Esophagus squamous epithelium (tissue), 5 donors: ENCODE measurements at regions not wholly inside any gene's neighbourhood (a gene's known extent, or its start where the extent isn't known, plus 50 kb on each side); places are given as distances from the start of the nearest gene placed in this dataset.

Experiments used
- DNase-seq: peaks from one replicate; lab custom pipeline; 2025; lab: John Stamatoyannopoulos, UW
- H3K27ac ChIP-seq, 4 donors: fragments of 200-600 bp; sonication (generic); one replicate each; pipeline ENCODE4 v1.5.1; 2016 to 2019; ENCODE audit warnings: mild to moderate bottlenecking in 1 of 4
- H3K27me3 ChIP-seq, 4 donors: fragments of 200-600 bp; sonication (generic); 1 replicate in 3 of 4; 2 replicates in 1 of 4; pipeline versions ENCODE4 v1.5.1 to v1.6.0; 2017 to 2021; ENCODE audit warnings: antibody characterized with exemption in 1 of 4
- H3K36me3 ChIP-seq, 3 donors: fragments of 200-600 bp; sonication (generic); one replicate each; pipeline ENCODE4 v1.5.1; 2016 to 2019
- H3K4me1 ChIP-seq, 3 donors: fragments of 200-600 bp; sonication (generic); one replicate each; pipeline ENCODE4 v1.5.1; 2017 to 2019
- H3K4me3 ChIP-seq, 4 donors: fragments of 200-600 bp; sonication (generic); 1 replicate in 3 of 4; 2 replicates in 1 of 4; pipeline ENCODE4 v1.5.1; 2016 to 2019; ENCODE audit warnings: mild to moderate bottlenecking in 2 of 4, moderate library complexity in 1 of 4
- H3K9me3 ChIP-seq, 3 donors: fragments of 200-600 bp; sonication (generic); one replicate each; pipeline ENCODE4 v1.5.1; 2016 to 2019
- POLR2A ChIP-seq, 4 donors: fragments of 450-650 bp; IDR thresholded peaks; one replicate each; pipeline ENCODE4 v1.6.1; 2017; ENCODE audit warnings: antibody characterized with exemption in 4 of 4, mild to moderate bottlenecking in 4 of 4, moderate library complexity in 3 of 4
- WGBS, 2 donors: methylation state at CpG; one replicate each; pipeline ENCODE4 v1.1.5; 2018; 5-methylcytosine and 5-hydroxymethylcytosine counted together
- intact Hi-C: fragments of 100-400 bp; cut with DNase I; formaldehyde crosslinking; loops from one replicate; pipeline ENCODE4 v1.15.0; 2022
- TF ChIP-seq, protein P1 (sequence below), 6 experiments: fragments of 450-650 bp in 4 of 6; fragments of 200-600 bp in 2 of 6; sonication (generic) in 2 of 6; IDR thresholded peaks; one replicate each; pipeline ENCODE4 v1.5.1; 2016 to 2019; ENCODE audit warnings: antibody characterized with exemption in 6 of 6, mild to moderate bottlenecking in 4 of 6, moderate library complexity in 4 of 6
- donor health status: DM: yes; HTN: yes; CAD: no.

DNA sequence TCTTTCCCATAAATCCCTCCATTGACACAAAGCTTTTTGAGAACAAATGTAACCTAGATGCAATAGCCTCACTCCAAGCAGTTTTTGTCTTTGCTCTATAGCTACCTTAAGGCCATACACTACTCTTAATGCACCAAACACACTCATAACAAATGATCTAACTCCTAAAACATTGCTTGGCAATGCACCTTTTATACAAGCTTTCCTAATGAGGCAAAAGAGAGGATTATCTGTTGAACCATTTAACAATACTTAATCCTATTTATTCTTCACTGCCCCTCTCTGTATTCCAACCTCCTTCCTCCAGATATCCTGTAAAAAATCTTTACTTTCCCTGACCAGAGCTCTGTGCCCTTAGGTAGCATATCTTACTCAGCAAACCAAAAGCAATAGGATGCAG lies 558.1 kb upstream of the MDFIC2 start:
- H3K36me3 ChIP-seq = no peaks in the 10 kb centered on the region
- TF ChIP-seq POLR2A (IDR thresholded peaks at IDR 0.05) = no peak
- TF ChIP-seq, protein P1, sequence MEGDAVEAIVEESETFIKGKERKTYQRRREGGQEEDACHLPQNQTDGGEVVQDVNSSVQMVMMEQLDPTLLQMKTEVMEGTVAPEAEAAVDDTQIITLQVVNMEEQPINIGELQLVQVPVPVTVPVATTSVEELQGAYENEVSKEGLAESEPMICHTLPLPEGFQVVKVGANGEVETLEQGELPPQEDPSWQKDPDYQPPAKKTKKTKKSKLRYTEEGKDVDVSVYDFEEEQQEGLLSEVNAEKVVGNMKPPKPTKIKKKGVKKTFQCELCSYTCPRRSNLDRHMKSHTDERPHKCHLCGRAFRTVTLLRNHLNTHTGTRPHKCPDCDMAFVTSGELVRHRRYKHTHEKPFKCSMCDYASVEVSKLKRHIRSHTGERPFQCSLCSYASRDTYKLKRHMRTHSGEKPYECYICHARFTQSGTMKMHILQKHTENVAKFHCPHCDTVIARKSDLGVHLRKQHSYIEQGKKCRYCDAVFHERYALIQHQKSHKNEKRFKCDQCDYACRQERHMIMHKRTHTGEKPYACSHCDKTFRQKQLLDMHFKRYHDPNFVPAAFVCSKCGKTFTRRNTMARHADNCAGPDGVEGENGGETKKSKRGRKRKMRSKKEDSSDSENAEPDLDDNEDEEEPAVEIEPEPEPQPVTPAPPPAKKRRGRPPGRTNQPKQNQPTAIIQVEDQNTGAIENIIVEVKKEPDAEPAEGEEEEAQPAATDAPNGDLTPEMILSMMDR (IDR thresholded peaks at IDR 0.05) = no peak
- intact Hi-C loops = no loop called here
- DNase-seq = no peak
- H3K4me3 ChIP-seq = no peak overlapping the region
- H3K4me1 ChIP-seq = no peaks in the 10 kb centered on the region
- no peaks in the 10 kb centered on the region for H3K27me3 ChIP-seq
- H3K9me3 ChIP-seq = peaks cover 0 to 10% (median 4%) of the 10 kb centered on the region in 3 donors
- H3K27ac ChIP-seq = no peak overlapping the region

DNA sequence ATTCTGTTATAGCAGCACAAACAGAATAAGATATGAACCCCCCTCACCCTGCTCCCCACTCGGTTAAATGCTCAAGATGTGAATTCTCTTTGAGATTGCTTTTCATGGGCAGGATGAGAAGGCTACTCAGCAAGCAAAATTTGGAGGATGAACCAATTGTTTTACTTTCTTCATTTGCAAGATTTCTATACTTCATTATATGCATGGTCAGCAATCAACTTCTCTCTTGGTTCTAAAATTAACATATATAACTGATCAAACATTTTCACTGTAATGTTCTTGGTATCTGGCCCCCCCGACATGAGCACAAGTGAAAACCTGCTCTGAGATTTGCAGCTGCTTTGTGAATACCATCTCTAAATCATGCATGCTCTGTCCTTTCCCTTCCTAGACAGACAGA lies 556.1 kb upstream of the MDFIC2 start:
- H3K4me3 ChIP-seq = no peak overlapping the region
- intact Hi-C loops = no loop called here

DNA sequence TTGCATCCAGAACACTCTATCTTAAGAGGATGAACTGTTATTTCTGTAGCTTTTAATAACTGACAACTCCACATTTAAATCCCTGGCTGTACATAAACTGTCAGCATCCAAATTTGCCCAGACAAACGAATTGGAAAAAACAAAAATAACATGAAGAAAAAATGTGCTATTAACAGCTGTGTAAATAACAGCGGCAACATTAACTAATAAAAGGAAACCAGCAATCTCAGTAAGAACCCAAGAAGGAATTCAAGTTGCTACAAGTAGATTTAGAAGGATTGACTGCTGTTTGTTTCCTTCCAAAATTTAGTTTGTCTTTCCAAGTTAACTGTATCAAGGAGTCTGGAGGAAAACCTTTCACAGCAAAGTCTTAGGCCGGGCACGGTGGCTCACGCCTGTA lies 550.6 kb upstream of the MDFIC2 start:
- Histone ChIP-seq H3K4me3 (no peak overlapping the region), H3K27me3 (no peaks in the 10 kb centered on the region), H3K36me3 (no peaks in the 10 kb centered on the region), H3K4me1 (no peaks in the 10 kb centered on the region), H3K9me3 (no peaks in the 10 kb centered on the region), H3K27ac (no peak overlapping the region)
- DNase-seq = no peak
- intact Hi-C loops = no loop called here
- WGBS, 2 donors = 29 to 55% methylated on average over 4 to 5 of the region's 5 CpGs
- TF ChIP-seq, protein P1 (IDR thresholded peaks at IDR 0.05) = no peak
- TF ChIP-seq POLR2A (IDR thresholded peaks at IDR 0.05) = no peak

More for the DNA sequence above, 556.1 kb upstream of the MDFIC2 start:
- no peak for DNase-seq
- WGBS, 2 donors = 75 to 81% methylated on average over 2 of the region's 2 CpGs
- H3K4me1 ChIP-seq = no peaks in the 10 kb centered on the region
- TF ChIP-seq, protein P1 (IDR thresholded peaks at IDR 0.05) = no peak
- TF ChIP-seq POLR2A (IDR thresholded peaks at IDR 0.05) = no peak
- H3K36me3 ChIP-seq = no peaks in the 10 kb centered on the region
- no peak overlapping the region for H3K27ac ChIP-seq
- H3K9me3 ChIP-seq = peaks cover 0 to 10% (median 4%) of the 10 kb centered on the region in 3 donors
- H3K27me3 ChIP-seq = no peaks in the 10 kb centered on the region

DNA sequence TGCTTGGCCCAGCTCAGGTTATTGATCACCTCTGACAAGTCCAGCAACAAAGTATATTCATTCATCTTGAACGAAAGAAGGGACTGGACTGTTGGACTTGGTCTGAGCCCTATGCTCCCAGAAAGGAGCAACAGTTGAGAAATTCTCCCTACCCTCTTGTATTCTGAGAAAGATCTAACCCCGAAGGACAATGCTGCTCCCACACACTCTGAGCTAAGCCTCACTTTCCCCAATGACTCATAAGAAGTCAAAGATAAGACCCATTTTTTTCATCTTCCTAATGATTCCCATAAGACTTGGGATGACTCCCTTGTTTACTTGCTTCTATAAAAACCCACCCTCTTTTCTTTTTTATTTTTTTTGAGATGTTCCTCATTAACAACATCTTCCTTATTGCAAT lies 549.4 kb upstream of the MDFIC2 start:
- DNase-seq = no peak
- no peak overlapping the region for H3K27ac ChIP-seq
- H3K36me3 ChIP-seq = no peaks in the 10 kb centered on the region
- intact Hi-C loops = no loop called here
- no peaks in the 10 kb centered on the region for H3K4me1 ChIP-seq
- WGBS, 2 donors = 33 to 53% methylated on average over 2 of the region's 2 CpGs
- no peaks in the 10 kb centered on the region for H3K9me3 ChIP-seq
- no peaks in the 10 kb centered on the region for H3K27me3 ChIP-seq
- no peak overlapping the region for H3K4me3 ChIP-seq
- TF ChIP-seq, protein P1 (IDR thresholded peaks at IDR 0.05) = no peak
- TF ChIP-seq POLR2A (IDR thresholded peaks at IDR 0.05) = no peak

DNA sequence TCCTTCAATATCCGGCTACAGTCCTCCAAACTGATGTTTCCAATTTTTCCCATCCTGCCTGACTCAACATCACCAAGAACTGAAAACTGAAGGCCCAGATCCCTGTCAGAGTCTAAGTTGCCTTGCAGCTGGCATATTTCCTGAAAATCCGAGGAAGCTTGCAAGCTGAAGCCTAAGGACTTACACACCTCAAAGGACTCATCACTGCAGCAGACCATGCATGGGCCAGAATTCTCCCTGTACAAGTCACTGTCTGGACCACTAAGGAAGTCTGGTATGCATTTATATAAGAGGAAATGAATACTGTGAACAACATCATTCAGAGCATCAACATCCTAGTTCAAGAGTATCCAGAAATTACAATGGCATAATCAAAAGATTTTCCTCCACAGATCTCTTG lies 548.8 kb upstream of the MDFIC2 start:
- TF ChIP-seq, protein P1 (IDR thresholded peaks at IDR 0.05) = no peak
- no peak for TF ChIP-seq POLR2A (IDR thresholded peaks at IDR 0.05)
- Histone ChIP-seq H3K36me3 (no peaks in the 10 kb centered on the region), H3K27me3 (no peaks in the 10 kb centered on the region), H3K9me3 (no peaks in the 10 kb centered on the region), H3K27ac (no peak overlapping the region), H3K4me3 (no peak overlapping the region), H3K4me1 (no peaks in the 10 kb centered on the region)
- WGBS, 2 donors = 86 to 88% methylated on average over 1 to 2 of the region's 2 CpGs
- intact Hi-C loops = no loop called here
- no peak for DNase-seq
